ENCODE measurements at regions not wholly inside any gene's neighbourhood (a gene's known extent, or its start where the extent isn't known, plus 50 kb on each side); places are given as distances from the start of the nearest gene placed in this dataset.

GRCh38 chr15:66834881-66835878 lies 133.1 kb downstream of the SMAD6 start:
- no peaks in the 10 kb centered on the region for H3K36me3 ChIP-seq (ENCODE audit: insufficient read depth, low read length)
- H3K79me2 ChIP-seq (ENCODE audit: insufficient read depth, low read length), result no peaks in the 10 kb centered on the region
- no peak overlapping the region for H3K9ac ChIP-seq (ENCODE audit: low read depth, low read length, poor library complexity, severe bottlenecking)
- H3K4me2 ChIP-seq (ENCODE audit: low read depth, low read length, poor library complexity, severe bottlenecking), result no peak overlapping the region
- H3K4me3 ChIP-seq (ENCODE audit: low read length, poor library complexity, severe bottlenecking), result no peak overlapping the region
- no peaks in the 10 kb centered on the region for H4K20me1 ChIP-seq (ENCODE audit: insufficient read depth, low read length, poor library complexity, severe bottlenecking)
- H2AFZ ChIP-seq (ENCODE audit: low read length), result no peak overlapping the region
- no peaks in the 10 kb centered on the region for H3F3A ChIP-seq (ENCODE audit: low read depth)
- no peaks in the 10 kb centered on the region for H3K9me2 ChIP-seq (replicated peaks; ENCODE audit: low read depth, low read length)
- H3K27me3 ChIP-seq (ENCODE audit: insufficient read depth, low read length, poor library complexity, severe bottlenecking), result no peaks in the 10 kb centered on the region
- H3K4me1 ChIP-seq (ENCODE audit: insufficient read depth, low read length, poor library complexity, severe bottlenecking), result no peaks in the 10 kb centered on the region
- H3K9me3 ChIP-seq (ENCODE audit: insufficient read depth, low read depth, low read length), result no peaks in the 10 kb centered on the region
- TF ChIP-seq, protein P1, sequence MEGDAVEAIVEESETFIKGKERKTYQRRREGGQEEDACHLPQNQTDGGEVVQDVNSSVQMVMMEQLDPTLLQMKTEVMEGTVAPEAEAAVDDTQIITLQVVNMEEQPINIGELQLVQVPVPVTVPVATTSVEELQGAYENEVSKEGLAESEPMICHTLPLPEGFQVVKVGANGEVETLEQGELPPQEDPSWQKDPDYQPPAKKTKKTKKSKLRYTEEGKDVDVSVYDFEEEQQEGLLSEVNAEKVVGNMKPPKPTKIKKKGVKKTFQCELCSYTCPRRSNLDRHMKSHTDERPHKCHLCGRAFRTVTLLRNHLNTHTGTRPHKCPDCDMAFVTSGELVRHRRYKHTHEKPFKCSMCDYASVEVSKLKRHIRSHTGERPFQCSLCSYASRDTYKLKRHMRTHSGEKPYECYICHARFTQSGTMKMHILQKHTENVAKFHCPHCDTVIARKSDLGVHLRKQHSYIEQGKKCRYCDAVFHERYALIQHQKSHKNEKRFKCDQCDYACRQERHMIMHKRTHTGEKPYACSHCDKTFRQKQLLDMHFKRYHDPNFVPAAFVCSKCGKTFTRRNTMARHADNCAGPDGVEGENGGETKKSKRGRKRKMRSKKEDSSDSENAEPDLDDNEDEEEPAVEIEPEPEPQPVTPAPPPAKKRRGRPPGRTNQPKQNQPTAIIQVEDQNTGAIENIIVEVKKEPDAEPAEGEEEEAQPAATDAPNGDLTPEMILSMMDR (conservative IDR thresholded peaks at IDR 0.05; ENCODE audit: low read length), result no peak

GRCh38 chr15:66836231-66837030 lies 134.4 kb downstream of the SMAD6 start:
- Histone ChIP-seq H3K4me3 (ENCODE audit: low read length, poor library complexity, severe bottlenecking) (no peak overlapping the region), H2AFZ (ENCODE audit: low read length) (no peak overlapping the region), H3K36me3 (ENCODE audit: insufficient read depth, low read length) (no peaks in the 10 kb centered on the region), H3K4me1 (ENCODE audit: insufficient read depth, low read length, poor library complexity, severe bottlenecking) (no peaks in the 10 kb centered on the region), H3K4me2 (ENCODE audit: low read depth, low read length, poor library complexity, severe bottlenecking) (no peak overlapping the region), H3K27me3 (ENCODE audit: insufficient read depth, low read length, poor library complexity, severe bottlenecking) (no peaks in the 10 kb centered on the region), H3K9me2 (replicated peaks; ENCODE audit: low read depth, low read length) (no peaks in the 10 kb centered on the region), H3F3A (ENCODE audit: low read depth) (no peaks in the 10 kb centered on the region), H3K79me2 (ENCODE audit: insufficient read depth, low read length) (no peaks in the 10 kb centered on the region), H3K9ac (ENCODE audit: low read depth, low read length, poor library complexity, severe bottlenecking) (no peak overlapping the region), H3K9me3 (ENCODE audit: insufficient read depth, low read depth, low read length) (no peaks in the 10 kb centered on the region), H4K20me1 (ENCODE audit: insufficient read depth, low read length, poor library complexity, severe bottlenecking) (no peaks in the 10 kb centered on the region)
- TF ChIP-seq, protein P1 (conservative IDR thresholded peaks at IDR 0.05; ENCODE audit: low read length), result no peak
- TF ChIP-seq EZH2phosphoT487 (IDR thresholded peaks at IDR 0.05; ENCODE audit: borderline replicate concordance), result no peak

DNA sequence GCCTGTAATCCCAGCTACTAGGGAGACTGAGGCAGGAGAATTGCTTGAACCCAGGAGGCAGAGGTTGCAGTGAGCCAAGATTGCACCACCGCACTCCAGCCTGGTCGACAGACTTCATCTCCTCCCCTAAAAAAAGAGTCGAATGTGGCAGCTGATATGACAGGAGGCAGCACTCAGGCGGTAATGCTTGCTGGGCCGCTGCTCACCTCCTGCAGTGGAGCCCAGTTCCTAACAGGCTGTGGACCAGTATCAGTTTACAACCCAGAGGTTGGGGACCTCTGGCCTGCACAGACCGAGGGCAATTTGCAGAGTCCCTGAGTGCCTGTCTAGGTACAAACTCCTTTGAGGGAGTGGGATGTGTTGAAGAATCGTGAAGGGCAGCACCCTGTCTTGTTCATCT lies 136.2 kb downstream of the SMAD6 start:
- Histone ChIP-seq H3K27me3 (ENCODE audit: insufficient read depth, low read length, poor library complexity, severe bottlenecking) (peaks cover 4% of the 10 kb centered on the region), H3K9me3 (ENCODE audit: insufficient read depth, low read depth, low read length) (no peaks in the 10 kb centered on the region), H3F3A (ENCODE audit: low read depth) (no peaks in the 10 kb centered on the region), H3K9me2 (replicated peaks; ENCODE audit: low read depth, low read length) (no peaks in the 10 kb centered on the region), H3K36me3 (ENCODE audit: insufficient read depth, low read length) (no peaks in the 10 kb centered on the region), H3K4me2 (ENCODE audit: low read depth, low read length, poor library complexity, severe bottlenecking) (no peak overlapping the region), H3K9ac (ENCODE audit: low read depth, low read length, poor library complexity, severe bottlenecking) (no peak overlapping the region), H2AFZ (ENCODE audit: low read length) (no peak overlapping the region), H3K4me3 (ENCODE audit: low read length, poor library complexity, severe bottlenecking) (no peak overlapping the region), H3K4me1 (ENCODE audit: insufficient read depth, low read length, poor library complexity, severe bottlenecking) (no peaks in the 10 kb centered on the region), H4K20me1 (ENCODE audit: insufficient read depth, low read length, poor library complexity, severe bottlenecking) (no peaks in the 10 kb centered on the region), H3K79me2 (ENCODE audit: insufficient read depth, low read length) (no peaks in the 10 kb centered on the region)
- no peak for TF ChIP-seq EZH2phosphoT487 (IDR thresholded peaks at IDR 0.05; ENCODE audit: borderline replicate concordance)
- TF ChIP-seq, protein P1 (conservative IDR thresholded peaks at IDR 0.05; ENCODE audit: low read length), result no peak
